ENCODE measurements at regions not wholly inside any gene's neighbourhood (a gene's known extent, or its start where the extent isn't known, plus 50 kb on each side); places are given as distances from the start of the nearest gene placed in this dataset.

GRCh38 chr1:22317920-22318243 is 133.8 kb upstream of the ZBTB40 start (continued):
- no peak for TF ChIP-seq CTCF (conservative IDR thresholded peaks at IDR 0.05; ENCODE audit: low read depth in 2 of 2)
- TF ChIP-seq ZNF331 (CRISPR knock-in tag; IDR thresholded peaks at IDR 0.05; ENCODE audit: low read depth): no peak
- no peak for TF ChIP-seq POLR2AphosphoS5 (IDR thresholded peaks at IDR 0.05; ENCODE audit: low read depth)

GRCh38 chr1:22318279-22318981 is 133.2 kb upstream of the ZBTB40 start:
- Histone ChIP-seq H3K36me3 (ENCODE audit: insufficient read depth) (no peaks in the 10 kb centered on the region), H3K4me3 (no peak overlapping the region), H2AFZ (peak overlapping the region; percentile 94), H3K4me1 (ENCODE audit: insufficient read depth) (peaks cover 56% of the 10 kb centered on the region), H3K27ac (ENCODE audit: low read depth) (no peak overlapping the region), H3K9me2 (ENCODE audit: insufficient read depth) (no peaks in the 10 kb centered on the region), H3K4me2 (peak overlapping the region; percentile 68; the same call in 1 of the 2 replicates), H4K20me1 (replicated peaks; ENCODE audit: insufficient read depth) (no peaks in the 10 kb centered on the region), H3F3A (replicated peaks; ENCODE audit: low read depth) (peaks cover 16% of the 10 kb centered on the region), H3K79me2 (replicated peaks; ENCODE audit: insufficient read depth) (no peaks in the 10 kb centered on the region), H3K27me3 (ENCODE audit: insufficient read depth) (peaks cover 6% of the 10 kb centered on the region; the same call in 1 of the 2 replicates)
- no peaks in the 10 kb centered on the region for H3K36me3 Mint-ChIP-seq (ENCODE audit: low read depth)
- H3K27ac Mint-ChIP-seq: no peak overlapping the region
- no peaks in the 10 kb centered on the region for H3K9me3 Mint-ChIP-seq
- peaks cover 25% of the 10 kb centered on the region for H3K27me3 Mint-ChIP-seq (ENCODE audit: insufficient read depth, low read depth, poor library complexity)
- ATAC-seq (peak; percentile 78), DNase-seq (ENCODE audit: low spot score) (peak; percentile 84)
- no peak overlapping the region; the same call in 2 of the 3 replicates for H3K4me3 Mint-ChIP-seq
- H3K4me1 Mint-ChIP-seq: peaks cover 42% of the 10 kb centered on the region
- TF ChIP-seq STAT1 (IDR thresholded peaks at IDR 0.05; ENCODE audit: unreplicated experiment): no peak
- no peak for TF ChIP-seq ZNF331 (CRISPR knock-in tag; IDR thresholded peaks at IDR 0.05; ENCODE audit: low read depth)
- no peak for TF ChIP-seq EZH2phosphoT487 (IDR thresholded peaks at IDR 0.05; ENCODE audit: unreplicated experiment)
- TF ChIP-seq ZNF114 (CRISPR knock-in tag; IDR thresholded peaks at IDR 0.05): no peak
- no peak for TF ChIP-seq ZNF462 (CRISPR knock-in tag; IDR thresholded peaks at IDR 0.05)
- TF ChIP-seq EZH2 (IDR thresholded peaks at IDR 0.05; ENCODE audit: low read depth, unreplicated experiment): no peak
- TF ChIP-seq POLR2AphosphoS5 (IDR thresholded peaks at IDR 0.05; ENCODE audit: low read depth): no peak
- no peak for TF ChIP-seq CREB1 (CRISPR knock-in tag; IDR thresholded peaks at IDR 0.05; ENCODE audit: low read depth)
- no peak for TF ChIP-seq NANOG (IDR thresholded peaks at IDR 0.05; ENCODE audit: borderline replicate concordance)
- no peak for TF ChIP-seq ETS1 (IDR thresholded peaks at IDR 0.05)
- no peak for TF ChIP-seq CTCF (conservative IDR thresholded peaks at IDR 0.05; ENCODE audit: low read depth in 2 of 2)
